ENCODE measurements at regions not wholly inside any gene's neighbourhood (a gene's known extent, or its start where the extent isn't known, plus 50 kb on each side); places are given as distances from the start of the nearest gene placed in this dataset.

DNA sequence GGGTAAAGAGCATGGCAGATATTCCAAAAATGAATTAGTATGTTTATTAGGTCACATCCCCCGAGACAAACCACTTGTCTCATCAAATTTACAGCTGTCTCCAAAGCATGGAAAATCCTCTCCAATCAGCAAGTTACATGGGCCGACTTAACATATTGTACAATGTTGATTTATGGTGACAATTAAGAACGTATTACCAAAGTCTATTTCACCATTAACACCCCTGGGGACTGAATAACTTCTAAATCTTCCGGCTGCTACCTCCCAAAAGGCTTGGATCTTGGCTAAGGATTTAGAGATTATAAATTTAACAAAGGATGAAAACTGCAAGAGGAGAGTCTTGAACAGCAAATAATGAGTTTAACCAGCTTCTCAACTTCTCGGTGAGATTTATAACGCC is 311.9 kb downstream of the NPIPA8 start:
- H3K23ac ChIP-seq (ENCODE audit: low read depth, low read length, poor library complexity), result no peak overlapping the region
- H2BK15ac ChIP-seq (ENCODE audit: low read length), result no peak overlapping the region
- no peak overlapping the region for H3K18ac ChIP-seq (ENCODE audit: low read length)
- H3K14ac ChIP-seq (ENCODE audit: low read length), result no peak overlapping the region
- no peak overlapping the region for H3K9ac ChIP-seq (ENCODE audit: low read depth, low read length, poor library complexity)
- H3K9me3 ChIP-seq (replicated peaks in 1 of 2; ENCODE audit: control insufficient read depth in 2 of 2, insufficient read depth in 1 of 2, low read depth in 1 of 2, low read length in 2 of 2), result no peaks in the 10 kb centered on the region
- H2AK5ac ChIP-seq (ENCODE audit: low read depth, low read length), result no peak overlapping the region
- no peaks in the 10 kb centered on the region for H3K4me1 ChIP-seq (ENCODE audit: control insufficient read depth in 2 of 2, insufficient read depth in 1 of 2, low read depth in 1 of 2, low read length in 2 of 2)
- no peaks in the 10 kb centered on the region for H3K36me3 ChIP-seq (replicated peaks in 1 of 2; ENCODE audit: control insufficient read depth in 2 of 2, insufficient read depth in 2 of 2, low read length in 2 of 2)
- H2BK5ac ChIP-seq (ENCODE audit: low read length), result no peak overlapping the region
- H3K4me2 ChIP-seq (ENCODE audit: insufficient read depth, low read length, poor library complexity, severe bottlenecking), result no peak overlapping the region
- no peaks in the 10 kb centered on the region for H3K79me1 ChIP-seq (ENCODE audit: low read depth, low read length)
- H3K4me3 ChIP-seq (ENCODE audit: low read length in 2 of 2), result no peak overlapping the region
- H2BK12ac ChIP-seq (ENCODE audit: low read length), result no peak overlapping the region
- no peaks in the 10 kb centered on the region for H3K27me3 ChIP-seq (ENCODE audit: control insufficient read depth in 3 of 3, insufficient read depth in 3 of 3, low read depth in 1 of 3, low read length in 3 of 3)
- DNase-seq (ENCODE audit: low spot score), result no peak
- H2AFZ ChIP-seq (ENCODE audit: low read length), result no peak overlapping the region
- no peak overlapping the region for H4K8ac ChIP-seq (ENCODE audit: low read depth, low read length)
- H3K4ac ChIP-seq (ENCODE audit: low read length), result no peak overlapping the region
- no peak overlapping the region for H4K91ac ChIP-seq (ENCODE audit: low read depth, low read length, poor library complexity)
- H2BK120ac ChIP-seq (ENCODE audit: low read depth, low read length), result no peak overlapping the region
- WGBS, 2 donors (ENCODE audit: extremely low coverage in 2 of 2, insufficient read length in 2 of 2, insufficient replicate concordance in 1 of 2), result no CpG with 5 or more reads among the region's 6 CpGs
- H3K27ac ChIP-seq (replicated peaks; ENCODE audit: low read length), result no peak overlapping the region

DNA sequence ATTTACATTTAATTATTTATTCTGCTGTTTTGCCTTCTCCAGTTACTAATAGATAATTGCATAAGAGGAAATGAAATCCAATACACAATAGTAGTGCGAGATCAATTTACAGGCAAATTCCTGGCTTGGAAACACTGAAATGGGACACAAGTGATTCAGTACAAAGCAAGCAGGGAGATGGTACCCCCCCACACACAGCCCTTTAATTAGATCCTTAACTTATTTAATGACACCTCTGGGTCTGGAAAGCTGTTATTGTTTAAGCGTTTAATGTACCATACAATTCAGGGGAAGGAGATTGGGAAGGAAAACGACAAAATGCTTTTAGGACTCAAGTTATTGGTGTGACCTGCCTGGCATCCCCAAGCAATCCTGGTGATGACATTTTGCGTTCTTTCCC is 318.2 kb downstream of the NPIPA8 start:
- no peak overlapping the region for H3K18ac ChIP-seq (ENCODE audit: low read length)
- H2BK12ac ChIP-seq (ENCODE audit: low read length), result no peak overlapping the region
- DNase-seq (ENCODE audit: low spot score), result no peak
- H2BK5ac ChIP-seq (ENCODE audit: low read length), result no peak overlapping the region
- no peak overlapping the region for H3K27ac ChIP-seq (replicated peaks; ENCODE audit: low read length)
- no peak overlapping the region for H3K23ac ChIP-seq (ENCODE audit: low read depth, low read length, poor library complexity)
- no peak overlapping the region for H3K9ac ChIP-seq (ENCODE audit: low read depth, low read length, poor library complexity)
- no peaks in the 10 kb centered on the region for H3K27me3 ChIP-seq (ENCODE audit: control insufficient read depth in 3 of 3, insufficient read depth in 3 of 3, low read depth in 1 of 3, low read length in 3 of 3)
- no peaks in the 10 kb centered on the region for H3K4me1 ChIP-seq (ENCODE audit: control insufficient read depth in 2 of 2, insufficient read depth in 1 of 2, low read depth in 1 of 2, low read length in 2 of 2)
- no peak overlapping the region for H3K4me3 ChIP-seq (ENCODE audit: low read length in 2 of 2)
- H2BK15ac ChIP-seq (ENCODE audit: low read length), result no peak overlapping the region
- H3K4ac ChIP-seq (ENCODE audit: low read length), result no peak overlapping the region
- WGBS, 2 donors (ENCODE audit: extremely low coverage in 2 of 2, insufficient read length in 2 of 2, insufficient replicate concordance in 1 of 2), result no CpG with 5 or more reads among the region's 4 CpGs
- H3K4me2 ChIP-seq (ENCODE audit: insufficient read depth, low read length, poor library complexity, severe bottlenecking), result no peak overlapping the region
- H2AK5ac ChIP-seq (ENCODE audit: low read depth, low read length), result no peak overlapping the region
- no peak overlapping the region for H3K14ac ChIP-seq (ENCODE audit: low read length)
- H4K91ac ChIP-seq (ENCODE audit: low read depth, low read length, poor library complexity), result no peak overlapping the region
- H2AFZ ChIP-seq (ENCODE audit: low read length), result no peak overlapping the region
- H4K8ac ChIP-seq (ENCODE audit: low read depth, low read length), result no peak overlapping the region
- H3K79me1 ChIP-seq (ENCODE audit: low read depth, low read length), result no peaks in the 10 kb centered on the region
- H3K9me3 ChIP-seq (replicated peaks in 1 of 2; ENCODE audit: control insufficient read depth in 2 of 2, insufficient read depth in 1 of 2, low read depth in 1 of 2, low read length in 2 of 2), result no peaks in the 10 kb centered on the region
- no peaks in the 10 kb centered on the region for H3K36me3 ChIP-seq (replicated peaks in 1 of 2; ENCODE audit: control insufficient read depth in 2 of 2, insufficient read depth in 2 of 2, low read length in 2 of 2)
- H2BK120ac ChIP-seq (ENCODE audit: low read depth, low read length), result no peak overlapping the region

DNA sequence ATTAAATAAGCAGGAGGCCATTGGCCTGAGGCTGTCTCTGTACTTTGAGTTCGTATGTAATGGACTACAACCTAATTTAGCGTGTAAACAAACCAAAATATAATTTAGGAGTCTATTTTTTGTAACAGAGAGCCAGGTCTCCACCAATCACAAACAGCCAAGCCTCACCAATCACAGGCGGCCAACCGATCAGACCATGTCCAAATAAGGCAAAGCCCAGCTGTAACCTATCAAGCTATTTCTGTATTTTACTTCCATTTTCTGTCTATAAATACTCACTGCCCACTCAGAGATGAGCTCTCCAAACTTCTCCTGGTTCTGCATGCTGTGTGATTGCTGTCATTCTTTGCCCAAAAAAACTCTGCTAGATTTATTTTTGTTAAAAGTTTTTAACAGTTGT is 322.7 kb downstream of the NPIPA8 start:
- H3K4me1 ChIP-seq (ENCODE audit: control insufficient read depth in 2 of 2, insufficient read depth in 1 of 2, low read depth in 1 of 2, low read length in 2 of 2), result no peaks in the 10 kb centered on the region
- H3K9me3 ChIP-seq (replicated peaks in 1 of 2; ENCODE audit: control insufficient read depth in 2 of 2, insufficient read depth in 1 of 2, low read depth in 1 of 2, low read length in 2 of 2), result no peaks in the 10 kb centered on the region
- WGBS, 2 donors (ENCODE audit: extremely low coverage in 2 of 2, insufficient read length in 2 of 2, insufficient replicate concordance in 1 of 2), result no CpG with 5 or more reads among the region's 4 CpGs
- no peak overlapping the region for H3K4me2 ChIP-seq (ENCODE audit: insufficient read depth, low read length, poor library complexity, severe bottlenecking)
- no peaks in the 10 kb centered on the region for H3K36me3 ChIP-seq (replicated peaks in 1 of 2; ENCODE audit: control insufficient read depth in 2 of 2, insufficient read depth in 2 of 2, low read length in 2 of 2)
- no peak overlapping the region for H3K27ac ChIP-seq (replicated peaks; ENCODE audit: low read length)
- no peaks in the 10 kb centered on the region for H3K79me1 ChIP-seq (ENCODE audit: low read depth, low read length)
- H2BK120ac ChIP-seq (ENCODE audit: low read depth, low read length), result no peak overlapping the region
- H3K4me3 ChIP-seq (ENCODE audit: low read length in 2 of 2), result no peak overlapping the region
- H2BK5ac ChIP-seq (ENCODE audit: low read length), result no peak overlapping the region
- H3K9ac ChIP-seq (ENCODE audit: low read depth, low read length, poor library complexity), result no peak overlapping the region
- H3K18ac ChIP-seq (ENCODE audit: low read length), result no peak overlapping the region
- no peak overlapping the region for H3K23ac ChIP-seq (ENCODE audit: low read depth, low read length, poor library complexity)
- H3K14ac ChIP-seq (ENCODE audit: low read length), result no peak overlapping the region
- no peak for DNase-seq (ENCODE audit: low spot score)
- no peak overlapping the region for H2BK12ac ChIP-seq (ENCODE audit: low read length)
- no peak overlapping the region for H4K91ac ChIP-seq (ENCODE audit: low read depth, low read length, poor library complexity)
- H4K8ac ChIP-seq (ENCODE audit: low read depth, low read length), result no peak overlapping the region
- H2AFZ ChIP-seq (ENCODE audit: low read length), result no peak overlapping the region
- no peaks in the 10 kb centered on the region for H3K27me3 ChIP-seq (ENCODE audit: control insufficient read depth in 3 of 3, insufficient read depth in 3 of 3, low read depth in 1 of 3, low read length in 3 of 3)
- H2BK15ac ChIP-seq (ENCODE audit: low read length), result no peak overlapping the region
- no peak overlapping the region for H2AK5ac ChIP-seq (ENCODE audit: low read depth, low read length)
- H3K4ac ChIP-seq (ENCODE audit: low read length), result no peak overlapping the region

DNA sequence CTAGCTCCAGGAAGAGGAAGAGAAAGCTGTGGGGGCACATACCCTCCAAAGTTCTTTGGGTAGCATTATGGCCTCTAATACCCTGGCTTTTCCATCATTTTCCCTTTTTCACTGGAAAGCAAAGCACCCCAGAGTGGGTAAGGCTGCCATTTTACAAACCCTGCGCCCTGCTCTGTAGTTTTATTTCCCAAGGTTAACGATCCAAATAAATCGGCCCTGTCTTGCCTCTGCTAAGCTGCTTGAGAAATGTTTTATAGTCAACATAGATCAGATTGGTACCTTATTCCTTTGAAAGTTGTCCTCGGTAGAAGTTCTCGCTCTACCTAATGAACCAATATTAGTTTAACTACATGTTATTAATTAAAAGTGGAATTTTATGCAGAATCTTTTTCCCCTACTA is 328.2 kb downstream of the NPIPA8 start:
- Histone ChIP-seq H2AK5ac (ENCODE audit: low read depth, low read length) (no peak overlapping the region), H3K14ac (ENCODE audit: low read length) (no peak overlapping the region), H2AFZ (ENCODE audit: low read length) (no peak overlapping the region), H2BK120ac (ENCODE audit: low read depth, low read length) (no peak overlapping the region), H3K23ac (ENCODE audit: low read depth, low read length, poor library complexity) (no peak overlapping the region), H4K8ac (ENCODE audit: low read depth, low read length) (no peak overlapping the region), H2BK15ac (ENCODE audit: low read length) (no peak overlapping the region), H3K4ac (ENCODE audit: low read length) (no peak overlapping the region), H3K9me3 (replicated peaks in 1 of 2; ENCODE audit: control insufficient read depth in 2 of 2, insufficient read depth in 1 of 2, low read depth in 1 of 2, low read length in 2 of 2) (no peaks in the 10 kb centered on the region), H3K9ac (ENCODE audit: low read depth, low read length, poor library complexity) (no peak overlapping the region), H2BK5ac (ENCODE audit: low read length) (no peak overlapping the region), H3K27ac (replicated peaks; ENCODE audit: low read length) (no peak overlapping the region), H3K79me1 (ENCODE audit: low read depth, low read length) (no peaks in the 10 kb centered on the region), H3K4me3 (ENCODE audit: low read length in 2 of 2) (no peak overlapping the region), H2BK12ac (ENCODE audit: low read length) (no peak overlapping the region), H4K91ac (ENCODE audit: low read depth, low read length, poor library complexity) (no peak overlapping the region), H3K4me1 (ENCODE audit: control insufficient read depth in 2 of 2, insufficient read depth in 1 of 2, low read depth in 1 of 2, low read length in 2 of 2) (no peaks in the 10 kb centered on the region), H3K36me3 (replicated peaks in 1 of 2; ENCODE audit: control insufficient read depth in 2 of 2, insufficient read depth in 2 of 2, low read length in 2 of 2) (no peaks in the 10 kb centered on the region), H3K4me2 (ENCODE audit: insufficient read depth, low read length, poor library complexity, severe bottlenecking) (no peak overlapping the region), H3K18ac (ENCODE audit: low read length) (no peak overlapping the region), H3K27me3 (ENCODE audit: control insufficient read depth in 3 of 3, insufficient read depth in 3 of 3, low read depth in 1 of 3, low read length in 3 of 3) (no peaks in the 10 kb centered on the region)
- no CpG with 5 or more reads among the region's 5 CpGs for WGBS, 2 donors (ENCODE audit: extremely low coverage in 2 of 2, insufficient read length in 2 of 2, insufficient replicate concordance in 1 of 2)
- DNase-seq (ENCODE audit: low spot score), result no peak

Measured in neuronal stem cell (in vitro differentiated cells).